GM23248 (cell line): ENCODE measurements at regions not wholly inside any gene's neighbourhood (a gene's known extent, or its start where the extent isn't known, plus 50 kb on each side); places are given as distances from the start of the nearest gene placed in this dataset.

Source experiments
- EZH2 ChIP-seq: fragments of 200-600 bp; sonication (generic); IDR thresholded peaks from 2 replicates; pipeline ENCODE4 v1.6.1; 2018; ENCODE audit warnings: antibody characterized with exemption, mild to moderate bottlenecking; ENCODE audit not compliant: insufficient read depth, poor library complexity, severe bottlenecking
- EZH2phosphoT487 ChIP-seq: fragments of 200-600 bp; sonication (generic); IDR thresholded peaks from 2 replicates; pipeline ENCODE4 v1.6.1; 2018; ENCODE audit warnings: antibody characterized with exemption, moderate library complexity, mild to moderate bottlenecking, low read depth; ENCODE audit not compliant: insufficient read depth

DNA sequence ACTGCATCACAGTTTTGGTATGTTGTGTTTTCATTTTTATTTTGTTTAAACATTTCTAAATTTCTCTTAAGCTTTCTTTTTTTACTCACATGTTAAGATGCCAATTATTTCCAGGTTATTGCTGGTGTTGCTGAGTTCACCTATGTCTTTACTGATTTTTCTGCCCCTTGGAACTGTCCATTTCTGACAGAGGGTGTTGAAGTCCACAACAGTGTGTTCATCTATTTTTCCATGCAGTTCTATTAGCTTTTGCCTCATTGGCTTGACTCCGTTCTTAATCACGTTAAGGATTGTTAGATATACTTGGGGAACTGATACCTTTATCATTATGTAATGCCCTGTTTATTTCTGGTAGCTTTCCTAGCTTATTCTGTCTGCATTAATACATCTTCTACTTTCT, 158.0 kb upstream of the TCERG1L start:
- TF ChIP-seq EZH2phosphoT487 (no peak), EZH2 (no peak)
